AG09309 (cell line): ENCODE measurements at regions not wholly inside any gene's neighbourhood (a gene's known extent, or its start where the extent isn't known, plus 50 kb on each side); places are given as distances from the start of the nearest gene placed in this dataset.

Experiments used
- DNase-seq: peaks from one replicate; pipeline ENCODE4 v3.0.0-alpha.2; 2010; ENCODE audit warnings: low read depth
- H3K4me3 ChIP-seq: 2 replicates; pipeline ENCODE4 v1.5.1; 2011; ENCODE audit warnings: mild to moderate bottlenecking, low read depth, low read length, moderate library complexity; ENCODE audit not compliant: control insufficient read depth
- CTCF ChIP-seq: IDR thresholded peaks from 2 replicates; pipeline ENCODE4 v1.5.1; 2011; ENCODE audit warnings: mild to moderate bottlenecking, low read depth, low read length, inconsistent platforms; ENCODE audit not compliant: insufficient read depth, control insufficient read depth; ENCODE audit errors: missing control alignments

DNA sequence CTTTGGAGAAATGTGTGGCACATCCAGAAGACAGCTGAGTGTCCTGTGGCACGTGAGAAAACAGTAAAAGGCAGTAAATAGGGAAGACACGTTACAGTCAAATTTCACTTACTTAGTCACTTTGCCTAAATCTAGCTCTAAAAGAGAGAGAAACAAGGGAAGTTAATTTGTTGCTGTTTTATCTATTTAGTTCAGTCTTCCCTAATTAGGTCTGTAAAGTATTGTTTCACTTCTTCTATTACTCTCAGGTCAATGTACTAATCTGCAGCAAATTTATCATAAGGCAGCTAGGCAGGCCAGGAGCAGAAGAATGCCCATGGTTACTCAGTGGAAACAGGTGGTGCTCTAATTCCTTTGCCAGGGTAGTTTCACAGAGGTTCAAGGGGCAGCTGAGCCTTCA is 124.3 kb upstream of the CNR1 start:
- TF ChIP-seq CTCF: no peak
- no peak for DNase-seq
- H3K4me3 ChIP-seq: no peak overlapping the region

DNA sequence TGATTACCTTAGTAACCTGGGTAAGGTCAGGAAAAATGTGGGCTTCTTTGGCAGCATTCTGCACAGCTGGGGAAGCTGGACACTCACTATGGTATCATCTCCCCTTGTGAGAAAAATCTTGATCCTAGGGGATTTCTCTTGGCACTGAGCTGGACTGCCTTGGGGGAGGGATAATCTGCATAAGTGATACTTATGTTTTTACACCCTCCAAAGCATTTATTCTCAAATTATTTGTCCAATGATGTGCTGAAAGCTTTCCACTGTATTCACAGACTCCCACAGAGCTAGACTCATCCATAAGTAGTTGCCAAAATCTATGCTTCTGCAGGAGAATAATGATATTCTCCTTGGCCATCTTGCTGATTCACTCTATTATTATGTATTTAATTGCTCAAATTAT is 121.5 kb upstream of the CNR1 start:
- no peak overlapping the region for H3K4me3 ChIP-seq
- no peak for TF ChIP-seq CTCF
- DNase-seq: no peak

DNA sequence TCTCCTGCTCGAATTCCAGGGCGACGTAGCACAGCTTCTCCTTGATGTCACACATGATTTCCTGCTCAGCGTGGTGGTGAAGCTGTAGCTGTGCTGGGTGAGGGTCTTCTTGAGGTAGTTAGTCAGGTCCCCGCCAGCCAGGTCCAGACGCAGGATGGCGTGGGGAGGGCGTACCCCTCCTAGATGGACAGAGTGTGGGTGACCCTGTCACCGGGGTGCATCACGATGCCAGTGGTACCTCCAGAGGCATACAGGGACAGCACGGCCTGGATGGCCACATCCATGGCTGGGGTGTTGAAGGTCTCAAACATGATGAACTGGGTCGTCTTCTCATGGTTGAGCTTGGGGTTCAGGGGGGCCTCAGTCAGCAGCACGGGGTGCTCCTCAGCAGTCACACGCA is 110.2 kb upstream of the CNR1 start:
- no peak for TF ChIP-seq CTCF

GRCh38 chr6:88268508-88268907 is 102.4 kb upstream of the CNR1 start:
- TF ChIP-seq CTCF: no peak
- DNase-seq: no peak

More for the DNA sequence above, 110.2 kb upstream of the CNR1 start:
- DNase-seq: no peak
- H3K4me3 ChIP-seq: no peak overlapping the region

DNA sequence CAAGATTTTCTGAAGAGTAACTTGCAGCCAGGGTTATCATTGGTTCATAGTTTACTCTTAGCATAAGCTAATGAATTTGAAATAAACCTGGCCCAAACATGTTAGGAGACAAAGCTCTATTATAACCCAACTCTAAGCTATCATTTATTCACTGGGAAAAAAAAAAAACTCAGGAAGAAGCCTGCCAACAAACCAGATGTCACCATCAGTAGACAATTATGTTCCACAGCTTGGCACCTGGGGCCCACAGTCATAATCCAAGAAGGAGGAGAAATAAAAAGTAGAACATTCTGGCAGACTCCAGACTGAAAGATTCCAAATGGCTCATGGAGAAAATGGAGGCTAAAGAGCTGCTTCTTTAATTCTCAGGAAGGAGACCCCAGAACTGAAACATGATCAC is 100.0 kb upstream of the CNR1 start:
- H3K4me3 ChIP-seq: no peak overlapping the region
- DNase-seq: no peak
- TF ChIP-seq CTCF: no peak

More at GRCh38 chr6:88268508-88268907, 102.4 kb upstream of the CNR1 start:
- no peak overlapping the region for H3K4me3 ChIP-seq

DNA sequence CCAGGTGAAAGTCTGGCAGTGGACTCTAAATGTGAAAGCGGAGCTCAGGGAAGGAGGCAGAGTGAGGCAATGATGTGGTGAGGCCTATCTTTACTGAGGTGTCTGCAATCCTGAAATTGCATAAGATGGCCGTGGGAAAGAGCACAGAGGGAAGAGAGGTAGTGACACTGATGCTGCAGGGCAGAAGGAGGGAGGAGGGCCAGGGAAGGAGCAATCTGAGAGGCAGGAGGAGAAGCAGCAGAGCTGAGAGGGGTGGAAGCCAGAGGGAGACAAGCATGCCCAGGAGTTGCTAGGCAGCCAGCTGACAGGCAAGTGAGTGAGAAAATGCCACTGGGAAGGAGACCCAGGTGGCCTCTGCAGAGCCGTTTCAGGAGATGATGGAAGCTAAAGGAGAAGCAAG is 97.4 kb upstream of the CNR1 start:
- TF ChIP-seq CTCF: no peak
- DNase-seq: no peak

GRCh38 chr6:88262332-88262731 is 96.2 kb upstream of the CNR1 start:
- no peak for DNase-seq
- no peak for TF ChIP-seq CTCF
- H3K4me3 ChIP-seq: no peak overlapping the region

More for the DNA sequence above, 97.4 kb upstream of the CNR1 start:
- H3K4me3 ChIP-seq: no peak overlapping the region
